A549 (cell line): ENCODE measurements at regions not wholly inside any gene's neighbourhood (a gene's known extent, or its start where the extent isn't known, plus 50 kb on each side); places are given as distances from the start of the nearest gene placed in this dataset.

ENCODE experiments used
- BCL3 ChIP-seq: fragments of >200 bp; sonication (Bioruptor Twin); formaldehyde crosslinking; IDR thresholded peaks from 3 replicates; pipeline ENCODE4 v1.6.1; 2016
- CEBPB ChIP-seq, 2 experiments: fragments of >200 bp in 1 of 2; sonication (Bioruptor Twin) in 1 of 2; formaldehyde crosslinking in 1 of 2; IDR thresholded peaks; 2 replicates each; pipeline ENCODE4 v1.6.1; 2012 to 2016
- EP300 ChIP-seq, 2 experiments: fragments of >200 bp; sonication (Bioruptor Twin); formaldehyde crosslinking; IDR thresholded peaks; 2 replicates in 1 of 2; 3 replicates in 1 of 2; pipeline ENCODE4 v1.6.1; 2016 to 2017
- ESRRA ChIP-seq: fragments of 150-350 bp; IDR thresholded peaks from 2 replicates; pipeline ENCODE4 v1.6.1; 2014; ENCODE audit warnings: mild to moderate bottlenecking, low read length, borderline replicate concordance
- HOXB5 ChIP-seq: fragments of 250-450 bp; sonication (Bioruptor Pico); IDR thresholded peaks from 2 replicates; pipeline ENCODE4 v1.5.0; 2020; ENCODE audit warnings: mild to moderate bottlenecking, moderate library complexity
- KDM1A ChIP-seq: fragments of 200-600 bp; sonication (generic); IDR thresholded peaks from 2 replicates; pipeline ENCODE4 v1.6.1; 2016; ENCODE audit warnings: low read depth, mild to moderate bottlenecking
- KDM5A ChIP-seq: fragments of 200-600 bp; sonication (generic); IDR thresholded peaks from 2 replicates; pipeline ENCODE4 v1.6.1; 2016; ENCODE audit warnings: antibody characterized with exemption, mild to moderate bottlenecking
- MAX ChIP-seq: IDR thresholded peaks from 2 replicates; pipeline ENCODE4 v1.6.1; 2012
- MAZ ChIP-seq: fragments of 150-350 bp; IDR thresholded peaks from 2 replicates; pipeline ENCODE4 v1.6.1; 2014; ENCODE audit warnings: antibody characterized with exemption, low read depth, low read length, borderline replicate concordance
- MYC ChIP-seq: IDR thresholded peaks from 2 replicates; pipeline ENCODE4 v1.6.1; 2012; ENCODE audit warnings: mild to moderate bottlenecking, inconsistent platforms, low read length, improper control_type of control experiment, borderline replicate concordance
- POLR2A ChIP-seq: IDR thresholded peaks from 2 replicates; pipeline ENCODE4 v1.6.1; 2012; ENCODE audit warnings: mild to moderate bottlenecking, low read length
- USF2 ChIP-seq: fragments of 450-650 bp; IDR thresholded peaks from 2 replicates; pipeline ENCODE4 v1.6.1; 2014; ENCODE audit warnings: antibody characterized with exemption
- TF ChIP-seq, protein P1 (sequence below): fragments of >200 bp; sonication (Bioruptor Twin); formaldehyde crosslinking; IDR thresholded peaks from 3 replicates; pipeline ENCODE4 v1.5.1; 2016
- TF ChIP-seq, protein P2 (sequence below): IDR thresholded peaks from 2 replicates; pipeline ENCODE4 v1.6.1; 2012; ENCODE audit warnings: low read depth, borderline replicate concordance

GRCh38 chr21:15522148-15522547 lies 207.6 kb upstream of the USP25 start:
- TF ChIP-seq ESRRA (no peak), MYC (no peak), USF2 (no peak), MAX (no peak), POLR2A (no peak), CEBPB (IDR thresholded peaks at IDR 0.05) (no peak), KDM5A (no peak), EP300 (IDR thresholded peaks at IDR 0.05) (no peak), MAZ (no peak), KDM1A (no peak), HOXB5 (no peak), BCL3 (no peak)
- TF ChIP-seq, protein P1, sequence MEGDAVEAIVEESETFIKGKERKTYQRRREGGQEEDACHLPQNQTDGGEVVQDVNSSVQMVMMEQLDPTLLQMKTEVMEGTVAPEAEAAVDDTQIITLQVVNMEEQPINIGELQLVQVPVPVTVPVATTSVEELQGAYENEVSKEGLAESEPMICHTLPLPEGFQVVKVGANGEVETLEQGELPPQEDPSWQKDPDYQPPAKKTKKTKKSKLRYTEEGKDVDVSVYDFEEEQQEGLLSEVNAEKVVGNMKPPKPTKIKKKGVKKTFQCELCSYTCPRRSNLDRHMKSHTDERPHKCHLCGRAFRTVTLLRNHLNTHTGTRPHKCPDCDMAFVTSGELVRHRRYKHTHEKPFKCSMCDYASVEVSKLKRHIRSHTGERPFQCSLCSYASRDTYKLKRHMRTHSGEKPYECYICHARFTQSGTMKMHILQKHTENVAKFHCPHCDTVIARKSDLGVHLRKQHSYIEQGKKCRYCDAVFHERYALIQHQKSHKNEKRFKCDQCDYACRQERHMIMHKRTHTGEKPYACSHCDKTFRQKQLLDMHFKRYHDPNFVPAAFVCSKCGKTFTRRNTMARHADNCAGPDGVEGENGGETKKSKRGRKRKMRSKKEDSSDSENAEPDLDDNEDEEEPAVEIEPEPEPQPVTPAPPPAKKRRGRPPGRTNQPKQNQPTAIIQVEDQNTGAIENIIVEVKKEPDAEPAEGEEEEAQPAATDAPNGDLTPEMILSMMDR: no peak
- TF ChIP-seq, protein P2, sequence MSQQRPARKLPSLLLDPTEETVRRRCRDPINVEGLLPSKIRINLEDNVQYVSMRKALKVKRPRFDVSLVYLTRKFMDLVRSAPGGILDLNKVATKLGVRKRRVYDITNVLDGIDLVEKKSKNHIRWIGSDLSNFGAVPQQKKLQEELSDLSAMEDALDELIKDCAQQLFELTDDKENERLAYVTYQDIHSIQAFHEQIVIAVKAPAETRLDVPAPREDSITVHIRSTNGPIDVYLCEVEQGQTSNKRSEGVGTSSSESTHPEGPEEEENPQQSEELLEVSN: no peak
